ENCODE measurements at regions not wholly inside any gene's neighbourhood (a gene's known extent, or its start where the extent isn't known, plus 50 kb on each side); places are given as distances from the start of the nearest gene placed in this dataset.

- TF ChIP-seq POLR2A (IDR thresholded peaks at IDR 0.05) (no peak), CTCF (IDR thresholded peaks at IDR 0.05) (no peak)
- no peak overlapping the region for H3K27ac ChIP-seq
- DNase-seq: no peak
These were observed 75.6 kb upstream of the FRMD6 start for GRCh38 chr14:51576117-51576430.

GRCh38 chr14:51576879-51577278 lies 74.8 kb upstream of the FRMD6 start:
- TF ChIP-seq CTCF (IDR thresholded peaks at IDR 0.05): no peak
- no peak for TF ChIP-seq POLR2A (IDR thresholded peaks at IDR 0.05)
- Histone ChIP-seq H3K27ac (no peak overlapping the region), H3K36me3 (replicated peaks in 1 of 2) (no peaks in the 10 kb centered on the region), H3K9me3 (replicated peaks in 1 of 3) (no peaks in the 10 kb centered on the region), H3K4me1 (replicated peaks in 1 of 2) (no peaks in the 10 kb centered on the region), H3K27me3 (no peaks in the 10 kb centered on the region), H3K4me3 (no peak overlapping the region)
- intact Hi-C loops (cut with DNase I): no loop called here
- 82 to 92% (median 85%) methylated on average over 1 of the region's 1 CpG for WGBS, 4 donors
- no peak for DNase-seq

More at GRCh38 chr14:51576117-51576430, 75.6 kb upstream of the FRMD6 start:
- Histone ChIP-seq H3K36me3 (replicated peaks in 1 of 2) (no peaks in the 10 kb centered on the region), H3K4me3 (no peak overlapping the region), H3K27me3 (no peaks in the 10 kb centered on the region), H3K4me1 (replicated peaks in 1 of 2) (no peaks in the 10 kb centered on the region), H3K9me3 (replicated peaks in 1 of 3) (no peaks in the 10 kb centered on the region)
- intact Hi-C loops (cut with DNase I): no loop called here
- WGBS, 4 donors: 76 to 90% (median 84%) methylated on average over 3 of the region's 3 CpGs

- Histone ChIP-seq H3K4me1 (replicated peaks in 1 of 2) (no peaks in the 10 kb centered on the region), H3K9me3 (replicated peaks in 1 of 3) (no peaks in the 10 kb centered on the region), H3K27me3 (no peaks in the 10 kb centered on the region), H3K4me3 (no peak overlapping the region), H3K27ac (no peak overlapping the region), H3K36me3 (replicated peaks in 1 of 2) (no peaks in the 10 kb centered on the region)
- no peak for TF ChIP-seq POLR2A (IDR thresholded peaks at IDR 0.05)
- TF ChIP-seq CTCF (IDR thresholded peaks at IDR 0.05): no peak
- DNase-seq: no peak
- intact Hi-C loops (cut with DNase I): no loop called here
- 75 to 85% (median 77%) methylated on average over 2 of the region's 2 CpGs for WGBS, 4 donors
These were observed 72.9 kb upstream of the FRMD6 start for GRCh38 chr14:51578853-51579252.

- Histone ChIP-seq H3K36me3 (replicated peaks in 1 of 2) (no peaks in the 10 kb centered on the region), H3K9me3 (replicated peaks in 1 of 3) (no peaks in the 10 kb centered on the region), H3K27ac (no peak overlapping the region), H3K4me1 (replicated peaks in 1 of 2) (no peaks in the 10 kb centered on the region), H3K4me3 (no peak overlapping the region), H3K27me3 (no peaks in the 10 kb centered on the region)
- 70 to 74% (median 72%) methylated on average over 4 of the region's 4 CpGs for WGBS, 4 donors
- no peak for DNase-seq
- intact Hi-C loops (cut with DNase I): no loop called here
- TF ChIP-seq POLR2A (IDR thresholded peaks at IDR 0.05) (no peak), CTCF (IDR thresholded peaks at IDR 0.05) (no peak)
These were observed 70.5 kb upstream of the FRMD6 start for GRCh38 chr14:51581017-51581881.

Measured in adrenal gland (tissue), 9 donors.